HG02938 (cell line): ENCODE measurements at regions not wholly inside any gene's neighbourhood (a gene's known extent, or its start where the extent isn't known, plus 50 kb on each side); places are given as distances from the start of the nearest gene placed in this dataset.
"Not testable (repeated sequence)": the region's sequence is repeated elsewhere in the genome, so short reads cannot be mapped to it uniquely, and the experiment has no call there.

Source experiments
- ATAC-seq: cut with Tn5 transposase; IDR thresholded peaks from one replicate; pipeline ENCODE4 v1.9.1; 2021; ENCODE audit warnings: mild to moderate bottlenecking, moderate library complexity; ENCODE audit not compliant: unreplicated experiment

- ATAC-seq = not testable (repeated sequence)
Observed at GRCh38 chr2:192488158-192488557, 293.4 kb upstream of the TMEFF2 start.

DNA sequence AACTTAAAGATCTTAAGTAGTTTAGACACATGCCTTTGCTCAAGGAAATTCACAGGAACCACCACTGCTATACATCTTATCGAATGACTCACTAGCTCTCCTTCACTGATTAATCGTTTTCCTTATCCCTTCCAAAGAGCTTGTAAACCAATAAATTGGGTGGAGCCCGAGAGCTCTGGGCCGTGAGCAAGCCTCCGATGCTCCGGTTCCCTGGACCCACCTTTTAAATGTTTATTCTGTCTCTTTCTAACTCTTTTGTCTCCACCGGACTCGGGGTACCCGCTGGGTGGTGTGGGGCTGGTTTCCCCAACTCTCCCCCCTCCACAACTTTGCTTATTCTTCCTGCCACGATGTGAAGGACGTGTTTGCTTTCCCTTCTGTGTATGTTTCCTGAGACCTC, 292.9 kb upstream of the TMEFF2 start:
- ATAC-seq = no peak

GRCh38 chr2:192484903-192485302, 290.2 kb upstream of the TMEFF2 start:
- ATAC-seq = no peak

- ATAC-seq = no peak
Observed at GRCh38 chr2:192480984-192481383, 286.3 kb upstream of the TMEFF2 start.

- ATAC-seq = no peak
Observed at GRCh38 chr2:192473331-192473730, 278.6 kb upstream of the TMEFF2 start.

DNA sequence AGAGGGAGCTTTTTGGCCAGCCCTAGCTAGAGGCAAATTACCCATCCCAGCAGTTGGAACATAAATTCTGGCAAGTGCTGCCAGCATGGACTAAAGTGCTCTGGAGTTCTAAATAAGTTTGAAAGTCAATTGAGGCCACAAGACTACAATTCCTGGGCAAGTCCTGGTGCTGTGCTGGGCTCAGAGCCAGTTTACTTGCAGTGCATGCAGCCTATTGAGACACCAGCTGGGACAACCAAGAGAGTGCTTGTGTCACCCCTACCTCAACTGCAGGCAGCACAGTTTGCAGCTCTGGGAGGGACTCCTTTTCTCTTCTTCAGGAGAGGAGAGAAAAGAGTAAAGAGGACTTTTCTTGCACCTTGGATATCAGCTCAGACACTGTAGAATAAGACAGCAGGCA, 277.2 kb upstream of the TMEFF2 start:
- no peak for ATAC-seq

- ATAC-seq = no peak
Observed at GRCh38 chr2:192469612-192470011, 274.9 kb upstream of the TMEFF2 start.

GRCh38 chr2:192467953-192468660, 273.4 kb upstream of the TMEFF2 start:
- ATAC-seq = no peak

GRCh38 chr2:192465141-192465540, 270.4 kb upstream of the TMEFF2 start:
- ATAC-seq = no peak

- ATAC-seq = no peak
Observed at GRCh38 chr2:192459422-192459821, 264.7 kb upstream of the TMEFF2 start.

DNA sequence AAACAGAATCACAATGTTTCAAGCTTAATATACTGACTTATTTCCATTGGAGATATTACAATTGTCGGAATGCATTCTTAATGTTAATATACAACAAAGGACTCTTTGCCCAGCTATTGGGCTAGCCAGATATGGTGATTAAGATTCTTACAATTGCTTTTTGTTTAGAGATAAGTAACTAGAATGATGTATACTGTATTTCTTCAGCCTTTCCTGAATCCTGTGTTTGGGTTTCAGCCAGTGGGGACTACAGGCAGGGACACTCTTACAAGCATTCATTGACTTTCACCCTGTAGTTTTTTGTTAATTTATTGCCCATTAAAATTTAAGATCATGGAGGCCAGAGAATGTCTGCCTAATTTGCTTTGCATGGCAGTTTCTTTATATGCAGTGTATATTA, 254.1 kb upstream of the TMEFF2 start:
- no peak for ATAC-seq

- ATAC-seq = no peak
Observed at GRCh38 chr2:192444286-192444838, 249.6 kb upstream of the TMEFF2 start.

DNA sequence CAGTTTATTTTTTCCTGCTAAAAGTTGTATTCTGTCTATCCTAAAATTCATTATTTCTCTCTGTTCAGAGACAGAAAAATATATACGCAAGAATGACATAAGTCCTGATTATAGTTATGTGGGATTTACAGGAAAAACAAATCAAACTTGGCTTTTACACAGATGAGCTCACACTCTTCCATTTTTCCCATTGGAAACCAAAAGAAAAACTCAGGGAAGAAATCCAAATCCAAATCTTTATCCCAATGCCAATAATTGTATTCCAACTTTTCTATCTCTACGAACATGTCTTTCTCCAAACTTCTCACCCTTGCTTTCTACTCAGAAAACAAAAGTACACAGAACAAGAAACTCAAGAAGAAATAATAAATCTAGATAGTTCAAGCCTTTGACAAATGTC, 249.1 kb upstream of the TMEFF2 start:
- no peak for ATAC-seq

- ATAC-seq = no peak
Observed at GRCh38 chr2:192438239-192438638, 243.5 kb upstream of the TMEFF2 start.

- no peak for ATAC-seq
Observed at GRCh38 chr2:192437653-192438052, 242.9 kb upstream of the TMEFF2 start.

- ATAC-seq = no peak
Observed at GRCh38 chr2:192424243-192424642, 229.5 kb upstream of the TMEFF2 start.

- no peak for ATAC-seq
Observed at GRCh38 chr2:192419786-192420185, 225.1 kb upstream of the TMEFF2 start.

- ATAC-seq = no peak
Observed at GRCh38 chr2:192416060-192416459, 221.3 kb upstream of the TMEFF2 start.

- ATAC-seq = no peak
Observed at GRCh38 chr2:192414794-192415193, 220.1 kb upstream of the TMEFF2 start.

DNA sequence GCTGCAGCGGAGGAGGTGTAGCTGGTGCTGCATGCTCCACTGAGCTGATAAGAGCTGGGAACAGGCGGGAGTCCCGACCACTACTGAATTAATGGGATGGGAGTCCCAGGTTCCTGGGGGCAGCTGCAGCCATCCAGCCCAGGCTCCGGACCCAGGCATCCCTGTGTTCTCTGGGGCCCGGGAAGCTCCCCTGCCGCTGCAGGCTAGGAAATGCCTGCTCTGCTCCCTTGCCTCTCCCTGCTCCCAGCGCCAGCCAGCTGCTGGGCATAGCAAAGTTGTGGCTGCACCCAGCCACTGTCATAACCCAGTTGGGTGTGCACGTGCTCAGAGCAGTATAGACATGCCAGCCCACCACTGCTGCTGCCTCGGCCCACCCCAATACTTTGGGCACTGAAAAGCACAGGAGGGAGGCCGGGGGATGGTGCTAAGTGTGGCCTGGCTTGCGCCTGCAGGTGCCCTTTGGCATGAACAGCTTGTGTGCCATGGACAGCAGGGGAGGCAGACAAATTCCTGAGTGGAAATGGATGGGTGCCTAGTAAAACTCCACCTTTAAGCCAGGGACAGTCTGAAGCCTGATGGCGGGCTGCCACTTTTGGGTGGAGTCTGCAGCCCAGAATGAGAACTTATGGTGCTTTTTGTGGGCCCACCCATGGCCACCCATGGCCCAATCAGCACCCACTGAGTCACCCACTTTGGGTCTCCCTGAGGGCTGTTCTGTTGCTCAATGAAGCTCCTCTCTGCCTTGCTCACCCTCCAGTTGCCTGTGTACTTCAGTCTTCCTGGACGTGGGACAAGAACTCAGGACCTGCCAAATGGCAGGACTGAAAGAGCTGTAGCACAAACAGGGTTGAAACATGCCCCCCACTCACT, 219.3 kb upstream of the TMEFF2 start:
- no peak for ATAC-seq

GRCh38 chr2:192412866-192413265, 218.1 kb upstream of the TMEFF2 start:
- ATAC-seq = not testable (repeated sequence)

DNA sequence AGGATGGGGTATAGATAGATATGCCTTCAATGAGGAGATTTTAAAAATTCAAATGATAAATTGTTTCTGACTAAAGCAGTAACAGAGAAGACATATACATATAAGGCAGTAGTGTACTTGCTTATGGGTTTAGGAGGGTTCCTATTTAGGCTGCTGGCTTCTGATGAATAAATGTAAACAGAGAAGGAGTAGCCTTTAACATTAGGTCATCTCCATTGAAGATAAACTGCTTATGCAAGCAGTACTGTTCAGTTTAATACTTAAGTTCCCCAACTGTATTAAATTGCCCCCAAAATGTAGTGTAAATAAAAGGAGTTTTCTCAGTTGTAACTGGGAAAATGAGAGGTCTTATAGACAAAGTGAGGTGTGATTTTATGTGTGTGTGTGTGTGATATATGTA, 217.7 kb upstream of the TMEFF2 start:
- ATAC-seq = no peak
